Pancreas (tissue), 10 donors: ENCODE measurements at regions not wholly inside any gene's neighbourhood (a gene's known extent, or its start where the extent isn't known, plus 50 kb on each side); places are given as distances from the start of the nearest gene placed in this dataset.

Experiments used
- ATAC-seq, 4 donors: fragments of 200-7000 bp; cut with Tn5 transposase; one replicate each; pipeline versions ENCODE4 v1.8.0 to v1.9.1; 2020; ENCODE audit warnings: mild to moderate bottlenecking in 4 of 4, moderate library complexity in 4 of 4
- DNase-seq, 6 donors: peaks; one replicate each; pipeline ENCODE4 v3.0.0-alpha.2; 2020
- FAIRE-seq: peaks from 2 replicates; lab custom pipeline; 2012; peaks lifted over from hg19 to GRCh38; lab: Jason Lieb, UNC
- H3K27ac ChIP-seq, 4 donors: fragments of 200-600 bp; sonication (generic); 1 replicate in 3 of 4; 2 replicates in 1 of 4; pipeline versions ENCODE4 v1.5.0 to v1.8.0; 2020
- H3K27me3 ChIP-seq, 4 donors: fragments of 200-600 bp; one replicate each; pipeline ENCODE4 v1.8.0; 2021
- H3K36me3 ChIP-seq, 3 donors: fragments of 200-600 bp; sonication (generic) in 1 of 3; one replicate each; pipeline versions ENCODE4 v1.5.0 to v1.8.0; 2020 to 2021
- H3K4me1 ChIP-seq, 3 donors: fragments of 200-600 bp; one replicate each; pipeline ENCODE4 v1.8.0; 2021
- H3K4me3 ChIP-seq, 4 donors: fragments of 200-600 bp; sonication (generic) in 2 of 4; one replicate each; pipeline versions ENCODE4 v1.5.0 to v1.8.0; 2020 to 2021
- H3K9me3 ChIP-seq, 4 donors: fragments of 200-600 bp; one replicate each; pipeline ENCODE4 v1.8.0; 2021
- WGBS, 2 donors: extraction: QIAGEN DNeasy Blood & Tissue Kit; methylation state at CpG; one replicate each; pipeline ENCODE4 v1.1.7; 2013; 5-methylcytosine and 5-hydroxymethylcytosine counted together
- intact Hi-C, 3 donors: fragments of 100-400 bp; cut with DNase I; formaldehyde crosslinking; loops; one replicate each; pipeline versions ENCODE4 v1.11.1 to v1.14.2; 2022
- TF ChIP-seq, protein P1 (sequence below), 4 donors: fragments of 200-600 bp; sonication (generic) in 3 of 4; IDR thresholded peaks; one replicate each; pipeline versions ENCODE4 v1.5.0 to v1.8.0; 2021; ENCODE audit warnings: antibody characterized with exemption in 4 of 4
- donor health status: healthy with polysubstance abuse.
- donor health status: DM: no; HTN: no; CAD: no; lungs with moderate emphysema.
- donor health status: DM: no; HTN: no; CAD: no.
- donor health status: control.
- donor health status: control.
- donor health status: Bipolar disorder and iron deficiency.
- donor health status: DM: yes; HTN: yes; CAD: no.
- donor health status: DM: no; HTN: no; CAD: no.
- donor health status: DM: no; HTN: no; CAD: no.
- donor health status: DM: yes; HTN: yes; CAD: no.

DNA sequence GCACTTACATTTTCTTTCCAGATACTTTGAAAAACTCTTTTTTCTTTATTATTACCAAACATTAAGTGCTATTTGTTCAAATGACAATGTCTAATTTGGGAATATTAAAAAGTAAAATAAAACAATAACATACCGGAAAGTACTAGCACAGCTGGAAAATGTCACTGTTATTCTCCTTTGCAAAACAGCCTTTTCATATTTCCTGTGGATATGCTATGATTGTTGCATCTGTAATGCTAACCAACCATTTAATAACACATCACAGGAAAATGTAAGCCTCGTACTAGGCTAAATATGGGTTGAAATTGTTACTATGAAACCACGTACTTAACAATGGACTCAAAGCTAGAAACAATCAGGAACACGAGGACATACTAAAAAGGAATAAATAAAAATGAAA, 298.1 kb downstream of the CBLN2 start:
- DNase-seq: no peak
- TF ChIP-seq, protein P1, sequence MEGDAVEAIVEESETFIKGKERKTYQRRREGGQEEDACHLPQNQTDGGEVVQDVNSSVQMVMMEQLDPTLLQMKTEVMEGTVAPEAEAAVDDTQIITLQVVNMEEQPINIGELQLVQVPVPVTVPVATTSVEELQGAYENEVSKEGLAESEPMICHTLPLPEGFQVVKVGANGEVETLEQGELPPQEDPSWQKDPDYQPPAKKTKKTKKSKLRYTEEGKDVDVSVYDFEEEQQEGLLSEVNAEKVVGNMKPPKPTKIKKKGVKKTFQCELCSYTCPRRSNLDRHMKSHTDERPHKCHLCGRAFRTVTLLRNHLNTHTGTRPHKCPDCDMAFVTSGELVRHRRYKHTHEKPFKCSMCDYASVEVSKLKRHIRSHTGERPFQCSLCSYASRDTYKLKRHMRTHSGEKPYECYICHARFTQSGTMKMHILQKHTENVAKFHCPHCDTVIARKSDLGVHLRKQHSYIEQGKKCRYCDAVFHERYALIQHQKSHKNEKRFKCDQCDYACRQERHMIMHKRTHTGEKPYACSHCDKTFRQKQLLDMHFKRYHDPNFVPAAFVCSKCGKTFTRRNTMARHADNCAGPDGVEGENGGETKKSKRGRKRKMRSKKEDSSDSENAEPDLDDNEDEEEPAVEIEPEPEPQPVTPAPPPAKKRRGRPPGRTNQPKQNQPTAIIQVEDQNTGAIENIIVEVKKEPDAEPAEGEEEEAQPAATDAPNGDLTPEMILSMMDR (IDR thresholded peaks at IDR 0.05): no peak
- no peaks in the 10 kb centered on the region for H3K27me3 ChIP-seq
- H3K36me3 ChIP-seq: no peaks in the 10 kb centered on the region
- H3K4me3 ChIP-seq: no peak overlapping the region
- intact Hi-C loops: no loop called here
- H3K9me3 ChIP-seq: no peaks in the 10 kb centered on the region
- ATAC-seq: no peak
- H3K4me1 ChIP-seq: no peaks in the 10 kb centered on the region
- 53 to 61% methylated on average over 4 of the region's 4 CpGs for WGBS, 2 donors
- FAIRE-seq: no peak
- no peak overlapping the region for H3K27ac ChIP-seq

DNA sequence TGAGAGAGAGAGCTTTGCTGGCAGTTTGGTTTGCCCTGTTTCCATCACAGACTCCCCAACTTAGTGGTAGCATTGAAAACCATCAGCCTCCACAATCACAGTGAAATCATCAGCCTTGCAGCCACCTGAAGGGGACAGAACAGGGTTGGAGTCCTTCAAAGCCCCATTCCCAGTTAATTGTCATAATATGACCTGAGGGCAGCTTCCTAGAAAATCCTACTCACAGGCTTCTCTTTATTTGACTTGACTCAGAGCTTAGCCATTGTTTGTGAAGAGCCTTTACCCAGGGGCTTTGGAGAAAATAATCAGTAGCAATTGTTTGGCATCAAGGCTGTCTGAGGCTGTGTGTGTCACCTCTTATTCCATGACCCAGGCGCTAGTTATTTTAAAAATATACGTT, 308.7 kb downstream of the CBLN2 start:
- 28 to 43% methylated on average over 2 of the region's 2 CpGs for WGBS, 2 donors
- TF ChIP-seq, protein P1 (IDR thresholded peaks at IDR 0.05): no peak
- no peak overlapping the region for H3K4me3 ChIP-seq
- H3K27ac ChIP-seq: no peak overlapping the region
- H3K4me1 ChIP-seq: no peaks in the 10 kb centered on the region
- no peak for FAIRE-seq
- no peaks in the 10 kb centered on the region for H3K27me3 ChIP-seq
- H3K36me3 ChIP-seq: no peaks in the 10 kb centered on the region
- DNase-seq: no peak
- intact Hi-C loops: no loop called here
- H3K9me3 ChIP-seq: no peaks in the 10 kb centered on the region
- no peak for ATAC-seq

DNA sequence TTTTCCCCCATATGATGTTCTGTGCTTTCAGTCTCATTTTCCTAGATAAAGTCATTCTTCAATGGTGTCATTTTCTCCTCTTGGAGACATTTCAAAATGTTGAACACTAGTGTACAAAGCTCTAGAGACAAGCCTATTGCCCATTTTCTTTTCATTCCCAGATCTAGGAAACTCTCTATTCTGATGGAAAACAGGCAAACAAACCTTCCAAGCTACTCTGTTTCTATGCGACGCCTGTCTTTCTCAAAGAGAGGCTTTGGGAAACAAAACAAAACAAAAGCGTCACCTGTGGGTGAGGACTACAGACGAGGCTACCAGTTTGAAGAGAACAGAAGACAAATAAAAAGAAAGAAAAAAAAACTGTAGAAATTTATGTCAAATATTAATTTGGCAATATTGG, 311.0 kb downstream of the CBLN2 start:
- TF ChIP-seq, protein P1 (IDR thresholded peaks at IDR 0.05): no peak
- no peak for FAIRE-seq
- Histone ChIP-seq H3K9me3 (no peaks in the 10 kb centered on the region), H3K27me3 (no peaks in the 10 kb centered on the region), H3K4me3 (no peak overlapping the region), H3K27ac (no peak overlapping the region), H3K4me1 (no peaks in the 10 kb centered on the region), H3K36me3 (no peaks in the 10 kb centered on the region)
- intact Hi-C loops: no loop called here
- ATAC-seq: no peak
- WGBS, 2 donors: 22 to 30% methylated on average over 4 of the region's 4 CpGs
- DNase-seq: no peak

DNA sequence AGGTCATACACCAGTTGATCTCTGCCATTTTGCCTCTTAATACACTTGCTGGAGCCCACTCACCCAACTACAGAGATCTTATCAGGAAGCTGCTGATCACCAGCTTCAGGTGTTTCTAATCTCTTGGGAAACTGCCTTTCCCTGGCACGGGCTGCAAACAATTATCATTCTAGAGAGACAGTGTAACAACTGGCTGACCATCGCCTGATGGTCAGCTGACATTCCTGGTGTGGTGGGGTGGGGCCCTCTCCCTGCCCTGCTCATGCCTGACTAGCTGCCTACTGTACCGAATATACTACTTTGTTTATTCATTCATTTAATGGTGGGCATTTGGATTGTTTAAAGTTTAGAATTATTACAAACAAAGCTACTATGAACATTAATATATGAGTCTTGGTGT, 311.5 kb downstream of the CBLN2 start:
- 37 to 50% methylated on average over 3 of the region's 3 CpGs for WGBS, 2 donors
- FAIRE-seq (no peak), ATAC-seq (no peak), DNase-seq (no peak)
- no peak overlapping the region for H3K4me3 ChIP-seq
- H3K4me1 ChIP-seq: no peaks in the 10 kb centered on the region
- intact Hi-C loops: no loop called here
- no peaks in the 10 kb centered on the region for H3K9me3 ChIP-seq
- no peak overlapping the region for H3K27ac ChIP-seq
- H3K36me3 ChIP-seq: no peaks in the 10 kb centered on the region
- TF ChIP-seq, protein P1 (IDR thresholded peaks at IDR 0.05): no peak
- H3K27me3 ChIP-seq: no peaks in the 10 kb centered on the region

DNA sequence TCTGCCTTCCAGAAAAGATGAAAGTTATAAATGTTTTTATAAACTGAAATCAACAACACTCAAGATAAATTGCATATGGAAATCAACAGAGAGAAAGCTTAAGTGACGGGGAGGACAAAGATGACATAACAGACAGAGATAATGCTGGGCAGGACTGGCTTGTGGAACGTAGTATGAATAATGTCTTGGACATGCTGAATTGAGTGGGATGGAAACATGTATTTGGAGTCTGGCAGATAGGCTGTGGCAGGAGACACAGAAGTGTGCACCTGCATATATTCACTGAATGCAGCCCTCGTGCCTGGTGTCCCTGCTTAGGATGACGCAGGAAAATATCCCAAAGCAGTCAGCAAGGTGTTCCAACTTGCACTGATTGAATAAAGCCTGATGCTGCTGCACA, 318.2 kb downstream of the CBLN2 start:
- 42 to 45% methylated on average over 4 of the region's 4 CpGs for WGBS, 2 donors
- intact Hi-C loops: no loop called here
- H3K36me3 ChIP-seq: no peaks in the 10 kb centered on the region
- ATAC-seq (no peak), DNase-seq (no peak), FAIRE-seq (no peak)
- no peaks in the 10 kb centered on the region for H3K4me1 ChIP-seq
- H3K27ac ChIP-seq: no peak overlapping the region
- TF ChIP-seq, protein P1 (IDR thresholded peaks at IDR 0.05): no peak
- no peaks in the 10 kb centered on the region for H3K27me3 ChIP-seq
- no peak overlapping the region for H3K4me3 ChIP-seq
- no peaks in the 10 kb centered on the region for H3K9me3 ChIP-seq
